ENCODE measurements at regions not wholly inside any gene's neighbourhood (a gene's known extent, or its start where the extent isn't known, plus 50 kb on each side); places are given as distances from the start of the nearest gene placed in this dataset.

- DNase-seq (ENCODE audit: low read depth): peak; percentile 56
Observed at GRCh38 chr1:34270181-34270580, 93.5 kb downstream of the C1orf94 start.

GRCh38 chr1:34272152-34272551, 95.4 kb downstream of the C1orf94 start:
- no peak for DNase-seq (ENCODE audit: low read depth)

GRCh38 chr1:34275150-34275549, 98.4 kb downstream of the C1orf94 start:
- DNase-seq (ENCODE audit: low read depth): no peak

GRCh38 chr1:34276606-34277005, 99.9 kb downstream of the C1orf94 start:
- DNase-seq (ENCODE audit: low read depth): no peak

- DNase-seq (ENCODE audit: low read depth): no peak
Observed at GRCh38 chr1:34277150-34277549, 100.4 kb downstream of the C1orf94 start.

GRCh38 chr1:34278211-34278610, 101.5 kb downstream of the C1orf94 start:
- DNase-seq (ENCODE audit: low read depth): no peak

GRCh38 chr1:34279971-34280370, 103.3 kb downstream of the C1orf94 start:
- no peak for DNase-seq (ENCODE audit: low read depth)

GRCh38 chr1:34280509-34280908, 103.8 kb downstream of the C1orf94 start:
- DNase-seq (ENCODE audit: low read depth): no peak

- DNase-seq (ENCODE audit: low read depth): no peak
Observed at GRCh38 chr1:34283142-34283541, 106.4 kb downstream of the C1orf94 start.

GRCh38 chr1:34286511-34286910, 109.8 kb downstream of the C1orf94 start:
- no peak for DNase-seq (ENCODE audit: low read depth)

- DNase-seq (ENCODE audit: low read depth): no peak
Observed at GRCh38 chr1:34290831-34291230, 114.1 kb downstream of the C1orf94 start.

- DNase-seq (ENCODE audit: low read depth): peak; percentile 14
Observed at GRCh38 chr1:34292472-34292871, 115.8 kb downstream of the C1orf94 start.

GRCh38 chr1:34296059-34296458, 119.4 kb downstream of the C1orf94 start:
- DNase-seq (ENCODE audit: low read depth): no peak

- DNase-seq (ENCODE audit: low read depth): no peak
Observed at GRCh38 chr1:34302798-34303197, 126.1 kb downstream of the C1orf94 start.

GRCh38 chr1:34303218-34303617, 126.5 kb downstream of the C1orf94 start:
- DNase-seq (ENCODE audit: low read depth): no peak

GRCh38 chr1:34306568-34306967, 129.9 kb downstream of the C1orf94 start:
- DNase-seq (ENCODE audit: low read depth): no peak

GRCh38 chr1:34312359-34312758, 135.7 kb downstream of the C1orf94 start:
- no peak for DNase-seq (ENCODE audit: low read depth)

GRCh38 chr1:34315974-34316373, 139.3 kb downstream of the C1orf94 start:
- DNase-seq (ENCODE audit: low read depth): no peak

- DNase-seq (ENCODE audit: low read depth): no peak
Observed at GRCh38 chr1:34316773-34317172, 140.1 kb downstream of the C1orf94 start.

- DNase-seq (ENCODE audit: low read depth): peak; percentile 15
Observed at GRCh38 chr1:34319218-34319617, 142.5 kb downstream of the C1orf94 start.

GRCh38 chr1:34320053-34320669, 143.5 kb downstream of the C1orf94 start:
- peak; percentile 76 for DNase-seq (ENCODE audit: low read depth)

- DNase-seq (ENCODE audit: low read depth): no peak
Observed at GRCh38 chr1:34322969-34323368, 146.3 kb downstream of the C1orf94 start.

GRCh38 chr1:34324879-34325440, 148.3 kb downstream of the C1orf94 start:
- no peak for DNase-seq (ENCODE audit: low read depth)

- DNase-seq (ENCODE audit: low read depth): no peak
Observed at GRCh38 chr1:34328281-34328799, 151.6 kb downstream of the C1orf94 start.
